HG02852 (cell line): ENCODE measurements at regions not wholly inside any gene's neighbourhood (a gene's known extent, or its start where the extent isn't known, plus 50 kb on each side); places are given as distances from the start of the nearest gene placed in this dataset.

Experiments
- ATAC-seq: cut with Tn5 transposase; IDR thresholded peaks from one replicate; pipeline ENCODE4 v1.9.1; 2021; ENCODE audit warnings: mild to moderate bottlenecking, moderate library complexity; ENCODE audit not compliant: unreplicated experiment

GRCh38 chr14:101224356-101225156 lies 321.0 kb upstream of the RTL1 start:
- ATAC-seq: no peak

- no peak for ATAC-seq
Measured at GRCh38 chr14:101225157-101226152, 321.9 kb upstream of the RTL1 start.

- ATAC-seq: no peak
Measured at GRCh38 chr14:101226265-101226602, 322.7 kb upstream of the RTL1 start.

GRCh38 chr14:101226603-101227425 lies 323.3 kb upstream of the RTL1 start:
- ATAC-seq: no peak

GRCh38 chr14:101227611-101228594 lies 324.4 kb upstream of the RTL1 start:
- ATAC-seq: no peak

- no peak for ATAC-seq
Measured at GRCh38 chr14:101228949-101229541, 325.5 kb upstream of the RTL1 start.

GRCh38 chr14:101229666-101230065 lies 326.1 kb upstream of the RTL1 start:
- ATAC-seq: no peak

- ATAC-seq: no peak
Measured at GRCh38 chr14:101230161-101230850, 326.8 kb upstream of the RTL1 start.

- ATAC-seq: no peak
Measured at GRCh38 chr14:101230851-101231550, 327.5 kb upstream of the RTL1 start.

GRCh38 chr14:101231828-101232227 lies 328.3 kb upstream of the RTL1 start:
- no peak for ATAC-seq

- ATAC-seq: no peak
Measured at GRCh38 chr14:101232340-101233020, 328.8 kb upstream of the DIO3 start.

GRCh38 chr14:101233021-101233366 lies 328.3 kb upstream of the DIO3 start:
- no peak for ATAC-seq

- no peak for ATAC-seq
Measured at GRCh38 chr14:101233391-101233790, 327.9 kb upstream of the DIO3 start.

GRCh38 chr14:101233808-101234207 lies 327.5 kb upstream of the DIO3 start:
- ATAC-seq: no peak

- no peak for ATAC-seq
Measured at GRCh38 chr14:101234244-101234937, 326.9 kb upstream of the DIO3 start.

GRCh38 chr14:101234999-101235334 lies 326.3 kb upstream of the DIO3 start:
- ATAC-seq: no peak

GRCh38 chr14:101235335-101236103 lies 325.8 kb upstream of the DIO3 start:
- ATAC-seq: no peak
